ENCODE measurements at regions not wholly inside any gene's neighbourhood (a gene's known extent, or its start where the extent isn't known, plus 50 kb on each side); places are given as distances from the start of the nearest gene placed in this dataset.

DNA sequence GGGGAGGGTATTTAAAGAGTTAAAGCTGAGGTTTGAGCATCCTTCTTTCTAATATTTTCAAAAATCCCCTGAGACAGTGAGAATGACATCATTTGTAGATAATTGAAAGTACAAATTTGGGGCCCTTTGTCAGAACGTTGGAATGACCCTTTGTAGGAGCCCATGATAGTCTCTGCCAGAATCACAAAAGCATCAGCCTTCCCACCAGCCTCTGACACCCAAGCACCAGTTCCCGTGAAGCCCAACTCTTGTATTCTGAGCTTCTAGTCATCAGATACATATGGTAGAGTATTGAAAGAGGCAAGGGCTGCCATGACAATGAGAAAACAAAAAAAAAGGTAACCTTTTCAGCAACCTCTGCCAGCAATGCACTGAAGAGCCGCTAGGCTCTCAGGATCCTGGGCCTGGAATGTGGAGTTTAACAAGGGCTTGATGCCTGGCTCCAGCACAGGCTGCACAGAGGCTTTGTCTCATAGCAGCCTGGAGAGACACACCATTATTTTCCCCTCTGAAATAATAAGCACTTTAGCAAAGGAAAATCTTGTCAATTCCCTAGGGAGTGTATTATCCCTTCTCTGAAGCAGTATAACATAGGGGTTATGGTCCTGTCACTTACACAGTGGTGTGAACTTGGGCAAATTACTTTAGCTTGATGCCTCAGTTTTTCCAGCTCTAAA, 114.4 kb downstream of the ZNF608 start:
- TF ChIP-seq, protein P1, sequence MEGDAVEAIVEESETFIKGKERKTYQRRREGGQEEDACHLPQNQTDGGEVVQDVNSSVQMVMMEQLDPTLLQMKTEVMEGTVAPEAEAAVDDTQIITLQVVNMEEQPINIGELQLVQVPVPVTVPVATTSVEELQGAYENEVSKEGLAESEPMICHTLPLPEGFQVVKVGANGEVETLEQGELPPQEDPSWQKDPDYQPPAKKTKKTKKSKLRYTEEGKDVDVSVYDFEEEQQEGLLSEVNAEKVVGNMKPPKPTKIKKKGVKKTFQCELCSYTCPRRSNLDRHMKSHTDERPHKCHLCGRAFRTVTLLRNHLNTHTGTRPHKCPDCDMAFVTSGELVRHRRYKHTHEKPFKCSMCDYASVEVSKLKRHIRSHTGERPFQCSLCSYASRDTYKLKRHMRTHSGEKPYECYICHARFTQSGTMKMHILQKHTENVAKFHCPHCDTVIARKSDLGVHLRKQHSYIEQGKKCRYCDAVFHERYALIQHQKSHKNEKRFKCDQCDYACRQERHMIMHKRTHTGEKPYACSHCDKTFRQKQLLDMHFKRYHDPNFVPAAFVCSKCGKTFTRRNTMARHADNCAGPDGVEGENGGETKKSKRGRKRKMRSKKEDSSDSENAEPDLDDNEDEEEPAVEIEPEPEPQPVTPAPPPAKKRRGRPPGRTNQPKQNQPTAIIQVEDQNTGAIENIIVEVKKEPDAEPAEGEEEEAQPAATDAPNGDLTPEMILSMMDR (IDR thresholded peaks at IDR 0.05), result no peak
- Histone ChIP-seq H3K9me3 (no peaks in the 10 kb centered on the region), H3K36me3 (no peaks in the 10 kb centered on the region), H3K27me3 (replicated peaks; ENCODE audit: insufficient read depth) (no peaks in the 10 kb centered on the region), H3K4me1 (ENCODE audit: control insufficient read depth in 1 of 2, low read depth in 2 of 2) (peaks cover 0 to 15% of the 10 kb centered on the region in 2 donors), H3K27ac (no peak overlapping the region), H3K4me3 (no peak overlapping the region)
- DNase-seq (ENCODE audit: low spot score), result no peak
- no peak for ATAC-seq (ENCODE audit: insufficient number of reproducible peaks, low FRiP score, low read depth)

DNA sequence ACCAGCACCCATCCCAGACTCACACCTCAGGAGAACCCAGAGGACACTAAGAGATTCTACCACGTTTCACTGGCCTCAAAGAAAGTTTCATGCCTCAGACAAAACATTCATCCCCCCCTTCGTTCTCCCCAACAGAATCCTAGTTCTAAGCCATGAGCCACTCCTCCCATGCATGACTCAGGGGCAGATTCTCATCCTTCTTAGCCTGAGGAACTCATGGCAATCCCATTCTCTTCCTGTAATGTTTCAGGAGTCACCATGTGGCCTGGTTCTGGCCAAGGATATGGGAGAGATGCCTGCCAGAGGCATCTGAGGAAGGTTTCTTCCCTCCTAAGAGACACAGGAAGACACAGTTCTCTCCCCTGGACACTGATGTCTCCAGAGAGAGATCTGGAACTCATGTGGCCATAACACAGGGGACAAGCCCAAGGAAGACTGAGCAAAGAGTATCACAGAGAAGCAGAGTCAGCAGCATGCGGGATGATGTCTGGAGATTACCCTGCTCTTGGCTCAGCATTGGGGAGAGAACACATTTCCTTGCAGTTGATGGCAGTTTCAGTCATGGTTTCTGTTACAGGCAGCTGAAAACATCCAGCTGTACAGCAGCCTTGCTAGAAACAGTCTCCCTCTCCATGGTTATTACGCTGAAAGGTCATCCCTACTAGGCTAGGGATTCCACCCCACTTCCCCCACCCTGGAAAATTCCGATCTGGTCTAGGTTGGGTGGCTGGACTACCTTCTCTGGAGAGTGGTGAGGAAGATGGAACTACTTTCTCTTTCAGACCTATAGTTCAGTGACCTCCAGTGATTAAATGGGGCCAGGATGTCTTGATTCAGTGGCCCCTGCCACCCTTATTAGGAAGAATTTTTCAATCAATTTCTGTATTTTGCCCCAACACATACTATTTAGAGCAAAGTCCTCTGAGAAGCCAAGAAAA, 115.4 kb downstream of the ZNF608 start:
- H3K36me3 ChIP-seq, result no peaks in the 10 kb centered on the region
- TF ChIP-seq, protein P1 (IDR thresholded peaks at IDR 0.05), result no peak
- H3K4me1 ChIP-seq (ENCODE audit: control insufficient read depth in 1 of 2, low read depth in 2 of 2), result peaks cover 0 to 15% of the 10 kb centered on the region in 2 donors
- no peak overlapping the region for H3K4me3 ChIP-seq
- no peaks in the 10 kb centered on the region for H3K27me3 ChIP-seq (replicated peaks; ENCODE audit: insufficient read depth)
- ATAC-seq (ENCODE audit: insufficient number of reproducible peaks, low FRiP score, low read depth), result no peak
- H3K9me3 ChIP-seq, result no peaks in the 10 kb centered on the region
- no peak for DNase-seq (ENCODE audit: low spot score)
- no peak overlapping the region for H3K27ac ChIP-seq

DNA sequence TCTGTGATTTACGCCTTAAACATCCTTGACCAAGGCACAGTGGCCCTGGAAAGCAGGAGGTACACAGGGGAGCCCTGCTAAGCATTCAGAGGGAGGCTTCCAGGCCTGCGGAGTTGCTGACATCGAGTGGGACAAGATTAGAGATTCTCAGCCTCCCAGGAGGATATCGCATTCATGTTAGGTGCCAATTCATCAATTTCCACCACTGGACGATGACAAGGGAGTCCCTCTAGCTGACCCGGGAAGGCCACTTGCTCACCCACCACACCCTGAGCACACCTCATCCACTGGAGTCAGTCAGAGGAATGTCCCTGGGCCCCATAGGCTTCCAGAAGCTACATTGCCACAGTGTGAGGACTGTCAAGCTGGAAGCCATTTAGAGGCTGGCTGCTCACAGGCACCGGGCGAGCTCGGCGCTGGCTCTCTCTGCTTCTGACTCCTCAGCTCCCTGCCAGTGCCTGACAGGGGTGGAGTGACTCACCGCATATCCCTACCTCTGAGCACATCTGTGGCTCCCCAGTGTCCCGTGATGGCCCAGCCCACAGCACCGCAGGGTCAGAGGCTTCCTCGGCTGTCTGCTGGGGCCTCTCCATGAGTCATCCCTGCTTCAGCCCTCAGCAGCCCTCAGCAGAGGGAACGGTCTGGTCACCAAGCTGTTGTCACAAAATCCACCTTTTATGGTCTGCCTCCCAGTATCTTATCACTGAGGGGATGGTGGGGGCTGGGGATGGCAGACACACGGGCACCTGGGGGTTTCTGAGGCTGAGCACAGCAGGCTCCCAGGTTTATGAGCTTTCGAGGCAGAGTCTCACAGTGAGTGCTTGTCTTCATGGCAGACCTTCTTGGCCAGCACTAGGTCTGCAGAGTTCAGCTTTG, 117.5 kb downstream of the ZNF608 start:
- no peak for ATAC-seq (ENCODE audit: insufficient number of reproducible peaks, low FRiP score, low read depth)
- Histone ChIP-seq H3K9me3 (no peaks in the 10 kb centered on the region), H3K27me3 (replicated peaks; ENCODE audit: insufficient read depth) (no peaks in the 10 kb centered on the region), H3K4me3 (no peak overlapping the region), H3K27ac (no peak overlapping the region), H3K4me1 (ENCODE audit: control insufficient read depth in 1 of 2, low read depth in 2 of 2) (peaks cover 0 to 6% of the 10 kb centered on the region in 2 donors), H3K36me3 (no peaks in the 10 kb centered on the region)
- no peak for DNase-seq (ENCODE audit: low spot score)
- TF ChIP-seq, protein P1 (IDR thresholded peaks at IDR 0.05), result no peak

DNA sequence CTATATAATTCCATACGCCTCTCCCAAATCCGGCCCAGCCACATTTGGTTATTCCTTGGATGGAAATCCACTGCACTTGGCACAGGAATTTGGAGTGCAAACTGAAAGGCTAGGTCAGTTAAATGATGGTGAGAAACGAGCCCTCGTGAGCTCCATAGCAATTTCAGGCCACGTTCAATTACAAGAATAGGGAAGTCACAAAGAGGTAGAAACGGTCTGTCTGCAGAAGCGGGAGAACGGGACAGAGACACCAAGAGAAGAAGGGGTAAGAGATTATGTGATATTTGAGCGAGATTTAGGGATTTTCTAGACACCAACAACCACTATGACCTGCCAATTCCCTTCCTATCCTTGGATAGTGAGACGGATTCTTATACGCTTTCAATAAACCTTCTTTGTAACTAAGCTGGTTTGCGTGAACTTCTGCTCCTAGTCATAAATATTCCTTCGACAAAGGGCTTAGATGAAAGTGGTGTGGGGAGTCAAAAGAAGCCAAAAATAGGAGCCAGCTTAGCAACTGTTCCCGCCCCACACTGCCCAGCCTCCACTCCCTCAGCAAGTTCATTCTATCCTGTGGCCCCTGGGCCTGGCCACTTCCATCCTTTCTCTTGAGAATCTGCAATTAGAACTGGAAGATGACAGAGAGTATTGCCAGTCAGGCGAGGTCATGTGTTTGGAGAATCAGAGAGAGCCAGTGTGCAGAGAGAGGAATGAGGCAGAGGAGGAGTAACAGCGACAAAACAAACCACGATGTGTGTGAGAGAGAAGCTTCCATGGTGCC, 118.4 kb downstream of the ZNF608 start:
- no peaks in the 10 kb centered on the region for H3K4me1 ChIP-seq (ENCODE audit: control insufficient read depth in 1 of 2, low read depth in 2 of 2)
- no peak overlapping the region for H3K4me3 ChIP-seq
- TF ChIP-seq, protein P1 (IDR thresholded peaks at IDR 0.05), result no peak
- no peaks in the 10 kb centered on the region for H3K36me3 ChIP-seq
- no peaks in the 10 kb centered on the region for H3K9me3 ChIP-seq
- no peaks in the 10 kb centered on the region for H3K27me3 ChIP-seq (replicated peaks; ENCODE audit: insufficient read depth)
- H3K27ac ChIP-seq, result no peak overlapping the region
- DNase-seq (ENCODE audit: low spot score) (no peak), ATAC-seq (ENCODE audit: insufficient number of reproducible peaks, low FRiP score, low read depth) (no peak)

Measured in thoracic aorta (tissue), 2 donors.